VCaP (cell line): ENCODE measurements at regions not wholly inside any gene's neighbourhood (a gene's known extent, or its start where the extent isn't known, plus 50 kb on each side); places are given as distances from the start of the nearest gene placed in this dataset.

Experiments
- H3K27ac ChIP-seq: fragments of 450-650 bp; 2 replicates; pipeline ENCODE4 v1.5.1; 2017
- CTCF ChIP-seq: fragments of 450-650 bp; conservative IDR thresholded peaks from 2 replicates; pipeline ENCODE4 v1.5.1; 2017; ENCODE audit warnings: mild to moderate bottlenecking, moderate library complexity

GRCh38 chr17:71398800-71399219, 722.0 kb upstream of the SOX9 start:
- no peak for TF ChIP-seq CTCF

GRCh38 chr17:71399221-71399620, 721.6 kb upstream of the SOX9 start:
- H3K27ac ChIP-seq: no peak overlapping the region
- TF ChIP-seq CTCF: no peak

More at GRCh38 chr17:71398800-71399219, 722.0 kb upstream of the SOX9 start:
- no peak overlapping the region for H3K27ac ChIP-seq

GRCh38 chr17:71399649-71400048, 721.2 kb upstream of the SOX9 start:
- TF ChIP-seq CTCF: no peak

GRCh38 chr17:71402007-71402406, 718.8 kb upstream of the SOX9 start:
- TF ChIP-seq CTCF: no peak
- H3K27ac ChIP-seq: no peak overlapping the region

More at GRCh38 chr17:71399649-71400048, 721.2 kb upstream of the SOX9 start:
- no peak overlapping the region for H3K27ac ChIP-seq

GRCh38 chr17:71402661-71403141, 718.1 kb upstream of the SOX9 start:
- no peak overlapping the region for H3K27ac ChIP-seq
- no peak for TF ChIP-seq CTCF

GRCh38 chr17:71405101-71405500, 715.7 kb upstream of the SOX9 start:
- no peak for TF ChIP-seq CTCF

GRCh38 chr17:71407981-71408380, 712.8 kb upstream of the SOX9 start:
- no peak overlapping the region for H3K27ac ChIP-seq
- TF ChIP-seq CTCF: no peak

More at GRCh38 chr17:71405101-71405500, 715.7 kb upstream of the SOX9 start:
- no peak overlapping the region for H3K27ac ChIP-seq
